Astrocyte of the cerebellum (primary cell): ENCODE measurements at regions not wholly inside any gene's neighbourhood (a gene's known extent, or its start where the extent isn't known, plus 50 kb on each side); places are given as distances from the start of the nearest gene placed in this dataset.

Experiments used
- DNase-seq: peaks from one replicate; pipeline ENCODE4 v3.0.0-alpha.2; 2011; ENCODE audit warnings: low read depth
- H3K4me3 ChIP-seq: 2 replicates; pipeline ENCODE4 v1.5.1; 2011; ENCODE audit warnings: mild to moderate bottlenecking, low read depth, low read length, moderate library complexity
- CTCF ChIP-seq: IDR thresholded peaks from 2 replicates; pipeline ENCODE4 v1.5.1; 2012; ENCODE audit warnings: low read length, low read depth, moderate library complexity, mild to moderate bottlenecking; ENCODE audit errors: missing control alignments
- in situ Hi-C: cut with HindIII; loops from 2 replicates; pipeline ENCODE4 v1.10.0; 2017; ENCODE audit warnings: low sequenced_read_pairs

- no peak overlapping the region for H3K4me3 ChIP-seq
- TF ChIP-seq CTCF: no peak
- no peak for DNase-seq
- in situ Hi-C loops: no loop called here
Measured at GRCh38 chr2:4391013-4391412, 687.6 kb downstream of the DCDC2C start.

- in situ Hi-C loops: no loop called here
- no peak for TF ChIP-seq CTCF
- no peak overlapping the region for H3K4me3 ChIP-seq
- no peak for DNase-seq
Measured at GRCh38 chr2:4404363-4404762, 701.0 kb downstream of the DCDC2C start.

- TF ChIP-seq CTCF: no peak
- DNase-seq: no peak
- no peak overlapping the region for H3K4me3 ChIP-seq
- in situ Hi-C loops: no loop called here
Measured at GRCh38 chr2:4408321-4408720, 704.9 kb downstream of the DCDC2C start.

GRCh38 chr2:4412637-4413187 is 709.3 kb downstream of the DCDC2C start:
- H3K4me3 ChIP-seq: no peak overlapping the region
- TF ChIP-seq CTCF: no peak
- in situ Hi-C loops: no loop called here
- no peak for DNase-seq

- no peak for TF ChIP-seq CTCF
- in situ Hi-C loops: no loop called here
- DNase-seq: no peak
- H3K4me3 ChIP-seq: no peak overlapping the region
Measured at GRCh38 chr2:4415171-4415570, 711.8 kb downstream of the DCDC2C start.

GRCh38 chr2:4415810-4416413 is 712.5 kb downstream of the DCDC2C start:
- H3K4me3 ChIP-seq: no peak overlapping the region
- TF ChIP-seq CTCF: no peak
- in situ Hi-C loops: no loop called here
- DNase-seq: no peak

GRCh38 chr2:4416431-4416830 is 713.1 kb downstream of the DCDC2C start:
- no peak for TF ChIP-seq CTCF
- in situ Hi-C loops: no loop called here
- DNase-seq: no peak
- H3K4me3 ChIP-seq: no peak overlapping the region
